AG04450 (cell line): ENCODE measurements at regions not wholly inside any gene's neighbourhood (a gene's known extent, or its start where the extent isn't known, plus 50 kb on each side); places are given as distances from the start of the nearest gene placed in this dataset.

Source experiments
- CTCF ChIA-PET: fragments of 300-600, 350-600 bp; formaldehyde crosslinking; extraction: SDS; loops from one replicate; lab custom pipeline; 2022; ENCODE audit warnings: antibody characterized with exemption, inconsistent platforms; lab: Charles Lee
- POLR2A ChIA-PET: fragments of 350-600 bp; formaldehyde crosslinking; extraction: SDS; loops from one replicate; lab custom pipeline; 2021; ENCODE audit warnings: antibody characterized with exemption, inconsistent platforms; lab: Yijun Ruan, JAX
- DNase-seq: peaks from one replicate; pipeline ENCODE4 v3.0.0-alpha.2; 2011; ENCODE audit warnings: low read depth, low spot score
- H3K27ac ChIP-seq: one replicate; pipeline ENCODE4 v1.5.1; 2012; ENCODE audit warnings: low read depth, low read length, control low read depth
- H3K27me3 ChIP-seq: one replicate; pipeline ENCODE4 v1.6.0; 2012; ENCODE audit warnings: low read length; ENCODE audit not compliant: control insufficient read depth, insufficient read depth
- H3K4me3 ChIP-seq: 2 replicates; pipeline ENCODE4 v1.5.1; 2011; ENCODE audit warnings: mild to moderate bottlenecking, low read depth, low read length, control low read depth
- H3K9me3 ChIP-seq: 2 replicates; pipeline ENCODE4 v1.5.1; 2012; ENCODE audit warnings: low read length; ENCODE audit not compliant: control insufficient read depth, insufficient read depth
- CTCF ChIP-seq: IDR thresholded peaks from 2 replicates; pipeline ENCODE4 v1.5.1; 2011; ENCODE audit warnings: low read depth, low read length, control low read depth, inconsistent platforms

- CTCF ChIA-PET = interaction anchor here (1.9 kb wide), 1 partner anchor 33 kb away, joined by 10 read pairs; no protein-coding TSS in a partner anchor
- Histone ChIP-seq H3K9me3 (no peaks in the 10 kb centered on the region), H3K27ac (peak overlapping the region; percentile 96), H3K4me3 (no peak overlapping the region), H3K27me3 (no peaks in the 10 kb centered on the region)
- POLR2A ChIA-PET = interaction anchor here (0.5 to 1.8 kb wide), 6 partner anchors 10 to 54 kb away, joined by 3 to 9 read pairs (median 4); no protein-coding TSS in a partner anchor
- DNase-seq = no peak
- TF ChIP-seq CTCF = no peak
These were observed 84.8 kb downstream of the MRPL14 start for GRCh38 chr6:44042261-44042988.

GRCh38 chr6:44041461-44042260, 85.6 kb downstream of the MRPL14 start:
- POLR2A ChIA-PET = interaction anchor here (0.5 to 1.3 kb wide), 4 partner anchors 11 to 53 kb away, joined by 3 to 7 read pairs (median 4); no protein-coding TSS in a partner anchor
- DNase-seq = peak; percentile 97
- TF ChIP-seq CTCF = no peak
- Histone ChIP-seq H3K27me3 (no peaks in the 10 kb centered on the region), H3K4me3 (no peak overlapping the region), H3K27ac (peak overlapping the region; percentile 96), H3K9me3 (no peaks in the 10 kb centered on the region)
- CTCF ChIA-PET = interaction anchor here (1.9 kb wide), 1 partner anchor 33 kb away, joined by 10 read pairs; no protein-coding TSS in a partner anchor

DNA sequence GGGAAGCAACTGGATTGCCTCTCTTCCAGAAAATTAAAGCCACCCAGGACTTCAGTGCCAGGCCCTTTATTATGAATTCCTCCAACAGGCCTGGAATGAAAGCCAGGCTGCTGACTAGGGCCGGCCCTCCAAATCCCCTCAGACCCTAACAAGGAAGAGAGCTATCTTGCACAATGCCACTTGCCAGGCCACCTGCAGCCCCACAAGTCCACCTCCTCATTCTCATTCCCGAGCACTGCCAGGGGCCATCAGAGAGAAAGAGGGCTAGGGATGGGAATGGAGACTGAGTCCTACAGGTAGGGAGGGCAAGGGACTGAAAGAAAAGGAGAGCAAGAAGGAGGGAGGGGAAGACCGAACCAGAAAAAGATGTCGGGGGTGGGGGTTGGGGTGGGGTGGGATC, 86.5 kb downstream of the MRPL14 start:
- Histone ChIP-seq H3K27me3 (no peaks in the 10 kb centered on the region), H3K27ac (peak overlapping the region; percentile 95), H3K4me3 (no peak overlapping the region), H3K9me3 (no peaks in the 10 kb centered on the region)
- DNase-seq = no peak
- CTCF ChIA-PET = interaction anchor here (1.0 to 1.5 kb wide), 2 partner anchors 21 to 272 kb away, joined by 3 to 5 read pairs; no protein-coding TSS in a partner anchor
- POLR2A ChIA-PET = interaction anchor here (1.3 kb wide), 1 partner anchor 11 kb away, joined by 7 read pairs; no protein-coding TSS in a partner anchor
- no peak for TF ChIP-seq CTCF

DNA sequence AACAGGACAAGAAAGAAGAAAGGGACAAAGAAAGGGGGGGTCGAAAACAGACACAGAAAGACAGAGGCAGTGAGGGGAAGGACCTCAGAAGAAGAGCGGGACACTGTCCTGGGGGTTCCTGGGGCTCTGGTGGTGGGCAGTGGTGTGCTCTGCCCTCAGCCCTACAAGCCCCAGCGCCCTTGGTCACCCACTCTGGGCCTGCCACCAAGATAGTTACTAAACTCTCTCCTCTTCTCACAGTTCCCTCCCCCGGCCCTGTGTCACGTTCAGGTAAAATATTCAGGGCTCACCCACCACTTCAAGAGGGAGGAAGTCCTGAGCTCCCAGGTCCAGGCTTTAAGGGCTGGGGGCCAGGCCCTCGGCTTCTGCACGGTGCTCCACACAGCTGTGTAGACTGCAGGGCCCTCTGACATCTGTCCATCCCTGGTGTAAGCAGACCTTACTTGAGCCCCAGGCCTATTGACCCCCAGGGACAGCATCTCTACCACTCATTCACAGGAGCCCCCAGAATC, 87.4 kb downstream of the MRPL14 start:
- no peaks in the 10 kb centered on the region for H3K9me3 ChIP-seq
- no peaks in the 10 kb centered on the region for H3K27me3 ChIP-seq
- CTCF ChIA-PET = interaction anchor here (1.0 to 1.5 kb wide), 2 partner anchors 22 to 271 kb away, joined by 3 to 5 read pairs; no protein-coding TSS in a partner anchor
- no peak for DNase-seq
- H3K4me3 ChIP-seq = no peak overlapping the region
- TF ChIP-seq CTCF = no peak
- POLR2A ChIA-PET = interaction anchor here (0.6 kb wide), 1 partner anchor 40 kb away, joined by 3 read pairs; no protein-coding TSS in a partner anchor
- no peak overlapping the region for H3K27ac ChIP-seq
